ENCODE measurements at regions not wholly inside any gene's neighbourhood (a gene's known extent, or its start where the extent isn't known, plus 50 kb on each side); places are given as distances from the start of the nearest gene placed in this dataset.

GRCh38 chr3:159685801-159686200 lies 302.8 kb upstream of the IL12A start:
- H3K36me3 ChIP-seq, result no peaks in the 10 kb centered on the region
- no peaks in the 10 kb centered on the region for H3K4me1 ChIP-seq
- DNase-seq (no peak), ATAC-seq (no peak)
- H3K4me3 ChIP-seq, result no peak overlapping the region
- TF ChIP-seq CTCF (IDR thresholded peaks at IDR 0.05) (no peak), POLR2A (IDR thresholded peaks at IDR 0.05) (no peak)
- intact Hi-C loops (cut with DNase I), result no loop called here
- H3K27me3 ChIP-seq, result no peaks in the 10 kb centered on the region
- no peak overlapping the region for H3K27ac ChIP-seq
- no peaks in the 10 kb centered on the region for H3K9me3 ChIP-seq

- 51% methylated on average over 4 of the region's 4 CpGs for WGBS (ENCODE audit: insufficient coverage, low coverage, low lambda C conversion rate, missing lambda C conversion rate)
Observed at GRCh38 chr3:159693226-159693625, 295.4 kb upstream of the IL12A start.

GRCh38 chr3:159711560-159712333 lies 276.9 kb upstream of the IL12A start:
- ATAC-seq (peak; percentile 77 to 97 (median 86)), DNase-seq (peak in 1 of 3 donors; percentile 29)
- no peaks in the 10 kb centered on the region for H3K27me3 ChIP-seq
- WGBS (ENCODE audit: insufficient coverage, low coverage, low lambda C conversion rate, missing lambda C conversion rate), result 23% methylated on average over 7 of the region's 7 CpGs
- no peaks in the 10 kb centered on the region for H3K9me3 ChIP-seq
- no peaks in the 10 kb centered on the region for H3K36me3 ChIP-seq
- no peaks in the 10 kb centered on the region for H3K4me1 ChIP-seq
- H3K27ac ChIP-seq, result no peak overlapping the region
- TF ChIP-seq CTCF (IDR thresholded peaks at IDR 0.05), result no peak
- TF ChIP-seq POLR2A (IDR thresholded peaks at IDR 0.05), result no peak
- intact Hi-C loops (cut with DNase I), result no loop called here
- no peak overlapping the region for H3K4me3 ChIP-seq

More at GRCh38 chr3:159693226-159693625, 295.4 kb upstream of the IL12A start:
- no peak overlapping the region for H3K27ac ChIP-seq
- intact Hi-C loops (cut with DNase I), result no loop called here
- H3K4me1 ChIP-seq, result no peaks in the 10 kb centered on the region
- no peak for TF ChIP-seq POLR2A (IDR thresholded peaks at IDR 0.05)
- TF ChIP-seq CTCF (IDR thresholded peaks at IDR 0.05), result no peak
- no peaks in the 10 kb centered on the region for H3K9me3 ChIP-seq
- H3K36me3 ChIP-seq, result no peaks in the 10 kb centered on the region
- ATAC-seq (no peak), DNase-seq (no peak)
- no peak overlapping the region for H3K4me3 ChIP-seq
- no peaks in the 10 kb centered on the region for H3K27me3 ChIP-seq

GRCh38 chr3:159721324-159721723 lies 267.3 kb upstream of the IL12A start:
- H3K27me3 ChIP-seq, result no peaks in the 10 kb centered on the region
- H3K36me3 ChIP-seq, result no peaks in the 10 kb centered on the region
- TF ChIP-seq CTCF (IDR thresholded peaks at IDR 0.05) (no peak), POLR2A (IDR thresholded peaks at IDR 0.05) (no peak)
- intact Hi-C loops (cut with DNase I), result no loop called here
- H3K9me3 ChIP-seq, result no peaks in the 10 kb centered on the region
- WGBS (ENCODE audit: insufficient coverage, low coverage, low lambda C conversion rate, missing lambda C conversion rate), result 74% methylated on average over 2 of the region's 2 CpGs
- ATAC-seq (no peak), DNase-seq (no peak)
- H3K27ac ChIP-seq, result no peak overlapping the region
- no peaks in the 10 kb centered on the region for H3K4me1 ChIP-seq
- H3K4me3 ChIP-seq, result no peak overlapping the region

GRCh38 chr3:159723295-159723694 lies 265.3 kb upstream of the IL12A start:
- DNase-seq (no peak), ATAC-seq (no peak)
- Histone ChIP-seq H3K27ac (no peak overlapping the region), H3K4me1 (no peaks in the 10 kb centered on the region), H3K36me3 (no peaks in the 10 kb centered on the region), H3K9me3 (no peaks in the 10 kb centered on the region), H3K27me3 (no peaks in the 10 kb centered on the region), H3K4me3 (no peak overlapping the region)
- intact Hi-C loops (cut with DNase I), result no loop called here
- no peak for TF ChIP-seq POLR2A (IDR thresholded peaks at IDR 0.05)
- no peak for TF ChIP-seq CTCF (IDR thresholded peaks at IDR 0.05)
